ENCODE measurements at regions not wholly inside any gene's neighbourhood (a gene's known extent, or its start where the extent isn't known, plus 50 kb on each side); places are given as distances from the start of the nearest gene placed in this dataset.

DNA sequence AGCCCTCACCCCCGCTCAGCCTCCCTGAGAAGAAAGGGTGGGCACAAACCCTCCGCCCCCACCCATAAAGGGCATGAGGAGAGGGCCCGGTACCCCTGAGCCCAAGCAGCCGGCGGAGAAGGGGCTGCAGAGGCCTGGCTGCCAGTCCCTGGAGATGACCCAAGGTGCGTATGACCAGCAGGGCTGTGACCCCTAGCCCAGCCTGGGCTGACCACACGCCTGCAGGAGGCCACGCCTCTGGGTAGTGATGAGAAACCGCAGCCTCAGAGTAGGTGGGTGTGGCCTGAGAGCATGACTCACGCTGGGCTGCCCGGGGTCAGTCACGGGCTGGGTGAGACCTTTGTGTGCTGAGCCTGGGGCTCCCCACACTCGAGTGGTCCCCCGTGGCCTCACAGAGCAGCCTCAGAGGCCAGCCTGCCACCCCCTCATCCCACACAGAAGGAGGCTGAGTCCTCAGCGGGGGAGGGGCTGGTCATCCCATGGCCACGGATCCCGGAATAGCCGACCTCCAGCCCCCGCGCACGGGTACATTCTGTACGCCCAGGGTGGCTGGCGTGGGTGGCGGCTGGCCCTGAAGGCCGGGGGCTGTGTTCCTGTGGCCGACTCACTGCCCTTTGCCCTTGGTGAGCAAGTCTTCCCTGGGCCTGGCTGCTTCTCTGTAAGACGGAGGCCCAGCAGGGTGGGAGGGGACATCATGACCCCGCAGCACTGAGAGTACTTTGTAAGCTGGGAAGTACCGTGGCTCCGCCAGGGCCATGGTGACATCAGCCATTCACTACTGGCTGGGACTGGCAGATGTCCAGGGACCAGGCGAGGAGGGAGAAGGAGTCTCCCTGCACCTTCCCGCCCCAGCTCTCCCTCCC lies 110.8 kb upstream of the OTOS start:
- DNase-seq (ENCODE audit: low spot score): no peak
- H3K4me3 ChIP-seq (ENCODE audit: low read depth, low read length, poor library complexity, severe bottlenecking): no peak overlapping the region
- no TSS peak for BruUV-seq (replicated peaks)
- H3K27ac ChIP-seq (ENCODE audit: low read depth, low read length, poor library complexity, severe bottlenecking): no peak overlapping the region
- ChIA-PET POLR2A (ENCODE audit: low non-redundant PET) (no interaction called here), CTCF (no interaction called here)
- intact Hi-C loops (cut with micrococcal nuclease; ENCODE audit: unreplicated experiment): no loop called here
- no peaks in the 10 kb centered on the region for H3K4me1 ChIP-seq (ENCODE audit: insufficient read depth, low read length, poor library complexity, severe bottlenecking)
- TF ChIP-seq EZH2 (IDR thresholded peaks at IDR 0.05; ENCODE audit: borderline replicate concordance, low read depth, low read length, poor library complexity, severe bottlenecking): no peak
- TF ChIP-seq, protein P1, sequence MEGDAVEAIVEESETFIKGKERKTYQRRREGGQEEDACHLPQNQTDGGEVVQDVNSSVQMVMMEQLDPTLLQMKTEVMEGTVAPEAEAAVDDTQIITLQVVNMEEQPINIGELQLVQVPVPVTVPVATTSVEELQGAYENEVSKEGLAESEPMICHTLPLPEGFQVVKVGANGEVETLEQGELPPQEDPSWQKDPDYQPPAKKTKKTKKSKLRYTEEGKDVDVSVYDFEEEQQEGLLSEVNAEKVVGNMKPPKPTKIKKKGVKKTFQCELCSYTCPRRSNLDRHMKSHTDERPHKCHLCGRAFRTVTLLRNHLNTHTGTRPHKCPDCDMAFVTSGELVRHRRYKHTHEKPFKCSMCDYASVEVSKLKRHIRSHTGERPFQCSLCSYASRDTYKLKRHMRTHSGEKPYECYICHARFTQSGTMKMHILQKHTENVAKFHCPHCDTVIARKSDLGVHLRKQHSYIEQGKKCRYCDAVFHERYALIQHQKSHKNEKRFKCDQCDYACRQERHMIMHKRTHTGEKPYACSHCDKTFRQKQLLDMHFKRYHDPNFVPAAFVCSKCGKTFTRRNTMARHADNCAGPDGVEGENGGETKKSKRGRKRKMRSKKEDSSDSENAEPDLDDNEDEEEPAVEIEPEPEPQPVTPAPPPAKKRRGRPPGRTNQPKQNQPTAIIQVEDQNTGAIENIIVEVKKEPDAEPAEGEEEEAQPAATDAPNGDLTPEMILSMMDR (conservative IDR thresholded peaks at IDR 0.05; ENCODE audit: low read depth, low read length): no peak
- H3K36me3 ChIP-seq (ENCODE audit: insufficient read depth, low read length, poor library complexity, severe bottlenecking): no peaks in the 10 kb centered on the region
- no peaks in the 10 kb centered on the region for H3K9me3 ChIP-seq (ENCODE audit: low read depth, low read length, poor library complexity, severe bottlenecking)
- no peaks in the 10 kb centered on the region for H3K27me3 ChIP-seq (replicated peaks; ENCODE audit: insufficient read depth, low read depth, low read length, poor library complexity)

DNA sequence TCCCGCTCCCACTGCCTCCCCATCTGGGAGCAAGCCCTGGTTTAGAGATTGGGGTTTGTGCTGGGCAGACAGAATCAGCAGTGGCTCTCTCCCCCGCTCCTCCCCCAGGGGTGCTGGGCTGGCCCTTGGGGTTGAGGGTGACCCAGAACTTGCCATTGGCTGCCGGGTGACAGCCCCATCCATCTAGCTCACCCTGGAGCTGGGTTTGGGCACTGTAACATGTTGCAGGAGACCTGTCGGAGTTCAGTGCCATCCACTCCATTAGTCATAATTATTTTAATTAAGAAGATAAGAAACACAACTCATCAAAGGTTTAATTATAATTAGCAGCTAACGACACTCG lies 111.4 kb upstream of the OTOS start:
- Histone ChIP-seq H3K27ac (ENCODE audit: low read depth, low read length, poor library complexity, severe bottlenecking) (no peak overlapping the region), H3K36me3 (ENCODE audit: insufficient read depth, low read length, poor library complexity, severe bottlenecking) (no peaks in the 10 kb centered on the region), H3K4me3 (ENCODE audit: low read depth, low read length, poor library complexity, severe bottlenecking) (no peak overlapping the region), H3K27me3 (replicated peaks; ENCODE audit: insufficient read depth, low read depth, low read length, poor library complexity) (no peaks in the 10 kb centered on the region), H3K4me1 (ENCODE audit: insufficient read depth, low read length, poor library complexity, severe bottlenecking) (no peaks in the 10 kb centered on the region), H3K9me3 (ENCODE audit: low read depth, low read length, poor library complexity, severe bottlenecking) (no peaks in the 10 kb centered on the region)
- POLR2A ChIA-PET (ENCODE audit: low non-redundant PET): interaction anchor here (0.5 kb wide), 1 partner anchor 9 kb away, joined by 4 read pairs; no protein-coding TSS in a partner anchor
- BruUV-seq (replicated peaks): no TSS peak
- DNase-seq (ENCODE audit: low spot score): no peak
- CTCF ChIA-PET: no interaction called here
- intact Hi-C loops (cut with micrococcal nuclease; ENCODE audit: unreplicated experiment): no loop called here
- no peak for TF ChIP-seq EZH2 (IDR thresholded peaks at IDR 0.05; ENCODE audit: borderline replicate concordance, low read depth, low read length, poor library complexity, severe bottlenecking)
- TF ChIP-seq, protein P1 (conservative IDR thresholded peaks at IDR 0.05; ENCODE audit: low read depth, low read length): no peak

DNA sequence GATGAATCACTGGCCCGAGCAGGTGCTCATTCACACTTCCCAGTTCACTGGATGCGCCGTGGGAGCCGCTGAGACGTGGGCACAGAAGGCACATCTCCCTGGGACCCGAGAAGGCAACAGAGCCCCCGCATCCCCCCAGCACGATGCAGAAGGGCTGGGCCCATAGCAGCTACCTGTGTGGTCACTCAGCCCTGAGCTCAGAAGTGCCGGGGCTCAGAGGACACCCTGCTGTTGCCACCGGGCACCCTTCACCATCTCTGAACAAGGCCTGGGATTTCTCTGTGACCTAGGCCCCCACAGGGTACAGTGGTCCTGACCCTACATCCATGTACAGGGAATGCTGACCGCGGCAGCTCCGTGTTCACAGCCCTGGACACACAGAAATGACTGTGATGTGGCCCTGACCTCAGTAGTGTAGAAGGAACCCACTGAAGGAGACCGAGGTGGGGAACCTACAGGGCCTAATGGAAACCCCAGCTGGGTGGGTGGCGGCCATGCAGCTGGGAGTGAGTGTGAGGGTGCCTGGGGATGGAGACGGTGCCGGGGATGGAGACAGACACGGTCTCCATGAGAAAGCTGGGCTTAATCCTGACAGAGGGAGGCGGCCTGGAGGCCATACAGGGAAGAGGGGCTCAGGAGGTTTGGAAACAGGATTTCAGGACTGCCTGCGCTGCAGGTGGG lies 111.9 kb upstream of the OTOS start:
- Histone ChIP-seq H3K27ac (ENCODE audit: low read depth, low read length, poor library complexity, severe bottlenecking) (no peak overlapping the region), H3K27me3 (replicated peaks; ENCODE audit: insufficient read depth, low read depth, low read length, poor library complexity) (no peaks in the 10 kb centered on the region), H3K36me3 (ENCODE audit: insufficient read depth, low read length, poor library complexity, severe bottlenecking) (no peaks in the 10 kb centered on the region), H3K4me3 (ENCODE audit: low read depth, low read length, poor library complexity, severe bottlenecking) (no peak overlapping the region), H3K4me1 (ENCODE audit: insufficient read depth, low read length, poor library complexity, severe bottlenecking) (no peaks in the 10 kb centered on the region), H3K9me3 (ENCODE audit: low read depth, low read length, poor library complexity, severe bottlenecking) (no peaks in the 10 kb centered on the region)
- TF ChIP-seq EZH2 (IDR thresholded peaks at IDR 0.05; ENCODE audit: borderline replicate concordance, low read depth, low read length, poor library complexity, severe bottlenecking): no peak
- TF ChIP-seq, protein P1 (conservative IDR thresholded peaks at IDR 0.05; ENCODE audit: low read depth, low read length): no peak
- ChIA-PET POLR2A (ENCODE audit: low non-redundant PET) (interaction anchor here (0.5 kb wide), 1 partner anchor 9 kb away, joined by 4 read pairs; no protein-coding TSS in a partner anchor), CTCF (no interaction called here)
- intact Hi-C loops (cut with micrococcal nuclease; ENCODE audit: unreplicated experiment): no loop called here
- no TSS peak for BruUV-seq (replicated peaks)
- DNase-seq (ENCODE audit: low spot score): no peak

Data from A673 (cell line).